Liver (tissue), 3 donors: ENCODE measurements at regions not wholly inside any gene's neighbourhood (a gene's known extent, or its start where the extent isn't known, plus 50 kb on each side); places are given as distances from the start of the nearest gene placed in this dataset.

Experiments used
- EGR1 ChIP-seq, 2 donors: IDR thresholded peaks; 2 replicates each; pipeline ENCODE4 v1.6.1; 2016 to 2018; ENCODE audit warnings: antibody characterized with exemption in 2 of 2, low read depth in 2 of 2
- FOXA1 ChIP-seq: IDR thresholded peaks from 2 replicates; pipeline ENCODE4 v1.6.1; 2016; ENCODE audit warnings: antibody characterized with exemption
- GABPA ChIP-seq, 2 donors: IDR thresholded peaks in 1 of 2; conservative IDR thresholded peaks in 1 of 2; 2 replicates each; pipeline ENCODE4 v1.6.1; 2016; ENCODE audit warnings: antibody characterized with exemption in 2 of 2, mild to moderate bottlenecking in 1 of 2, moderate library complexity in 1 of 2
- JUND ChIP-seq, 2 donors: IDR thresholded peaks; 2 replicates each; pipeline ENCODE4 v1.6.1; 2016; ENCODE audit warnings: antibody characterized with exemption in 2 of 2
- NR2F2 ChIP-seq: IDR thresholded peaks from 2 replicates; pipeline ENCODE4 v1.6.1; 2016; ENCODE audit warnings: antibody characterized with exemption
- RAD21 ChIP-seq, 2 donors: IDR thresholded peaks; 2 replicates each; pipeline ENCODE4 v1.6.1; 2016; ENCODE audit warnings: antibody characterized with exemption in 2 of 2, mild to moderate bottlenecking in 2 of 2
- RXRA ChIP-seq, 2 donors: IDR thresholded peaks; 2 replicates each; pipeline ENCODE4 v1.6.1; 2017 to 2018; ENCODE audit warnings: antibody characterized with exemption in 2 of 2, mild to moderate bottlenecking in 1 of 2
- SP1 ChIP-seq: IDR thresholded peaks from 2 replicates; pipeline ENCODE4 v1.6.1; 2018; ENCODE audit warnings: antibody characterized with exemption, mild to moderate bottlenecking
- TAF1 ChIP-seq: conservative IDR thresholded peaks from 2 replicates; pipeline ENCODE4 v1.6.1; 2016; ENCODE audit warnings: antibody characterized with exemption, mild to moderate bottlenecking
- YY1 ChIP-seq: IDR thresholded peaks from 2 replicates; pipeline ENCODE4 v1.6.1; 2016; ENCODE audit warnings: antibody characterized with exemption, mild to moderate bottlenecking
- TF ChIP-seq, protein P1 (sequence below): fragments of 150-350 bp; IDR thresholded peaks from 2 replicates; pipeline ENCODE4 v1.5.1; 2017; ENCODE audit warnings: improper control_type of control experiment, low read depth, low read length; ENCODE audit not compliant: missing input control
- TF ChIP-seq, protein P2 (sequence below): IDR thresholded peaks from 2 replicates; pipeline ENCODE4 v1.6.1; 2016; ENCODE audit warnings: antibody characterized with exemption, mild to moderate bottlenecking
- TF ChIP-seq, protein P3 (sequence below): IDR thresholded peaks from 2 replicates; pipeline ENCODE4 v1.6.1; 2016; ENCODE audit warnings: antibody characterized with exemption
- TF ChIP-seq, protein P4 (sequence below): IDR thresholded peaks from 2 replicates; pipeline ENCODE4 v1.6.1; 2016; ENCODE audit warnings: antibody characterized with exemption
- donor health status: healthy.
- donor health status: healthy.

DNA sequence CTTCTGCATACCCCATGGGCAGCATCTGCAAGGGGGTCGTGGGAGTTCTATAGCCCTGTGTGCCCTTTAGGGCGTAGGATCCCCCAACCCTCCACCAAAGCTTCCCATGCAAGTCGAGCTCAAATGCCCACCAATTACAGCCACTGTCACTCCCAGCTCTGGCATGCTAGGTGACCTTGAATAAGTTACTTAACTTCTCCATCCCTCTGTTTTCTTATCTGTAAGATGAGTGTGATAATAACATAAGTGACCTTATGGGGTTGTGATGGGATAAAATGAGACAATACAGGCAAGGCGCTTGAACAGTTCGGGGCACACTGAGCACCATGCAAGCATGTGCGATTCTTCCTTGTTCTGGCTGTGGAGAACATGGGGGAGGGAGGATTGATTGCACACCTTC lies 74.8 kb upstream of the POMGNT2 start:
- TF ChIP-seq, protein P1, sequence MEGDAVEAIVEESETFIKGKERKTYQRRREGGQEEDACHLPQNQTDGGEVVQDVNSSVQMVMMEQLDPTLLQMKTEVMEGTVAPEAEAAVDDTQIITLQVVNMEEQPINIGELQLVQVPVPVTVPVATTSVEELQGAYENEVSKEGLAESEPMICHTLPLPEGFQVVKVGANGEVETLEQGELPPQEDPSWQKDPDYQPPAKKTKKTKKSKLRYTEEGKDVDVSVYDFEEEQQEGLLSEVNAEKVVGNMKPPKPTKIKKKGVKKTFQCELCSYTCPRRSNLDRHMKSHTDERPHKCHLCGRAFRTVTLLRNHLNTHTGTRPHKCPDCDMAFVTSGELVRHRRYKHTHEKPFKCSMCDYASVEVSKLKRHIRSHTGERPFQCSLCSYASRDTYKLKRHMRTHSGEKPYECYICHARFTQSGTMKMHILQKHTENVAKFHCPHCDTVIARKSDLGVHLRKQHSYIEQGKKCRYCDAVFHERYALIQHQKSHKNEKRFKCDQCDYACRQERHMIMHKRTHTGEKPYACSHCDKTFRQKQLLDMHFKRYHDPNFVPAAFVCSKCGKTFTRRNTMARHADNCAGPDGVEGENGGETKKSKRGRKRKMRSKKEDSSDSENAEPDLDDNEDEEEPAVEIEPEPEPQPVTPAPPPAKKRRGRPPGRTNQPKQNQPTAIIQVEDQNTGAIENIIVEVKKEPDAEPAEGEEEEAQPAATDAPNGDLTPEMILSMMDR: no peak
- TF ChIP-seq TAF1: no peak
- no peak for TF ChIP-seq SP1
- TF ChIP-seq EGR1 (IDR thresholded peaks at IDR 0.05; ENCODE audit: low read depth in 2 of 2): no peak
- no peak for TF ChIP-seq YY1
- TF ChIP-seq, protein P2, sequence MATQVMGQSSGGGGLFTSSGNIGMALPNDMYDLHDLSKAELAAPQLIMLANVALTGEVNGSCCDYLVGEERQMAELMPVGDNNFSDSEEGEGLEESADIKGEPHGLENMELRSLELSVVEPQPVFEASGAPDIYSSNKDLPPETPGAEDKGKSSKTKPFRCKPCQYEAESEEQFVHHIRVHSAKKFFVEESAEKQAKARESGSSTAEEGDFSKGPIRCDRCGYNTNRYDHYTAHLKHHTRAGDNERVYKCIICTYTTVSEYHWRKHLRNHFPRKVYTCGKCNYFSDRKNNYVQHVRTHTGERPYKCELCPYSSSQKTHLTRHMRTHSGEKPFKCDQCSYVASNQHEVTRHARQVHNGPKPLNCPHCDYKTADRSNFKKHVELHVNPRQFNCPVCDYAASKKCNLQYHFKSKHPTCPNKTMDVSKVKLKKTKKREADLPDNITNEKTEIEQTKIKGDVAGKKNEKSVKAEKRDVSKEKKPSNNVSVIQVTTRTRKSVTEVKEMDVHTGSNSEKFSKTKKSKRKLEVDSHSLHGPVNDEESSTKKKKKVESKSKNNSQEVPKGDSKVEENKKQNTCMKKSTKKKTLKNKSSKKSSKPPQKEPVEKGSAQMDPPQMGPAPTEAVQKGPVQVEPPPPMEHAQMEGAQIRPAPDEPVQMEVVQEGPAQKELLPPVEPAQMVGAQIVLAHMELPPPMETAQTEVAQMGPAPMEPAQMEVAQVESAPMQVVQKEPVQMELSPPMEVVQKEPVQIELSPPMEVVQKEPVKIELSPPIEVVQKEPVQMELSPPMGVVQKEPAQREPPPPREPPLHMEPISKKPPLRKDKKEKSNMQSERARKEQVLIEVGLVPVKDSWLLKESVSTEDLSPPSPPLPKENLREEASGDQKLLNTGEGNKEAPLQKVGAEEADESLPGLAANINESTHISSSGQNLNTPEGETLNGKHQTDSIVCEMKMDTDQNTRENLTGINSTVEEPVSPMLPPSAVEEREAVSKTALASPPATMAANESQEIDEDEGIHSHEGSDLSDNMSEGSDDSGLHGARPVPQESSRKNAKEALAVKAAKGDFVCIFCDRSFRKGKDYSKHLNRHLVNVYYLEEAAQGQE: no peak
- no peak for TF ChIP-seq RAD21 (IDR thresholded peaks at IDR 0.05)
- TF ChIP-seq GABPA (IDR thresholded peaks at IDR 0.05 in 1 of 2, conservative IDR thresholded peaks at IDR 0.05 in 1 of 2): no peak
- TF ChIP-seq, protein P3, sequence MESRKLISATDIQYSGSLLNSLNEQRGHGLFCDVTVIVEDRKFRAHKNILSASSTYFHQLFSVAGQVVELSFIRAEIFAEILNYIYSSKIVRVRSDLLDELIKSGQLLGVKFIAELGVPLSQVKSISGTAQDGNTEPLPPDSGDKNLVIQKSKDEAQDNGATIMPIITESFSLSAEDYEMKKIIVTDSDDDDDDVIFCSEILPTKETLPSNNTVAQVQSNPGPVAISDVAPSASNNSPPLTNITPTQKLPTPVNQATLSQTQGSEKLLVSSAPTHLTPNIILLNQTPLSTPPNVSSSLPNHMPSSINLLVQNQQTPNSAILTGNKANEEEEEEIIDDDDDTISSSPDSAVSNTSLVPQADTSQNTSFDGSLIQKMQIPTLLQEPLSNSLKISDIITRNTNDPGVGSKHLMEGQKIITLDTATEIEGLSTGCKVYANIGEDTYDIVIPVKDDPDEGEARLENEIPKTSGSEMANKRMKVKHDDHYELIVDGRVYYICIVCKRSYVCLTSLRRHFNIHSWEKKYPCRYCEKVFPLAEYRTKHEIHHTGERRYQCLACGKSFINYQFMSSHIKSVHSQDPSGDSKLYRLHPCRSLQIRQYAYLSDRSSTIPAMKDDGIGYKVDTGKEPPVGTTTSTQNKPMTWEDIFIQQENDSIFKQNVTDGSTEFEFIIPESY: no peak
- no peak for TF ChIP-seq RXRA (IDR thresholded peaks at IDR 0.05)
- TF ChIP-seq JUND (IDR thresholded peaks at IDR 0.05): no peak
- TF ChIP-seq, protein P4, sequence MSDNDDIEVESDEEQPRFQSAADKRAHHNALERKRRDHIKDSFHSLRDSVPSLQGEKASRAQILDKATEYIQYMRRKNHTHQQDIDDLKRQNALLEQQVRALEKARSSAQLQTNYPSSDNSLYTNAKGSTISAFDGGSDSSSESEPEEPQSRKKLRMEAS: no peak
- no peak for TF ChIP-seq NR2F2
- no peak for TF ChIP-seq FOXA1
